HL-60 (cell line): ENCODE measurements at regions not wholly inside any gene's neighbourhood (a gene's known extent, or its start where the extent isn't known, plus 50 kb on each side); places are given as distances from the start of the nearest gene placed in this dataset.

Source experiments
- CTCF ChIP-seq: IDR thresholded peaks from one replicate; pipeline ENCODE4 v1.5.1; 2011; ENCODE audit warnings: low read length, control low read depth, inconsistent platforms; ENCODE audit not compliant: insufficient read depth
- POLR2AphosphoS5 ChIP-seq: IDR thresholded peaks from 2 replicates; pipeline ENCODE4 v1.6.1; 2012; ENCODE audit warnings: low read depth
- REST ChIP-seq: IDR thresholded peaks from 2 replicates; pipeline ENCODE4 v1.6.1; 2012; ENCODE audit warnings: low read depth; ENCODE audit not compliant: insufficient replicate concordance

GRCh38 chrX:39469126-39469525 is 628.6 kb downstream of the BCOR start:
- TF ChIP-seq CTCF (no peak), REST (no peak), POLR2AphosphoS5 (no peak)
